Endothelial cell of umbilical vein (primary cell): ENCODE measurements at regions not wholly inside any gene's neighbourhood (a gene's known extent, or its start where the extent isn't known, plus 50 kb on each side); places are given as distances from the start of the nearest gene placed in this dataset.
A peak's percentile ranks its signal among the peaks of the same experiment; 100 is the strongest.

ENCODE experiments used
- BruUV-seq: library from RNA; stranded (reverse); fragments of 400-500 nt; replicated peaks from 2 replicates; lab custom pipeline; 2021; lab: Mats Ljungman, UMichigan
- CTCF ChIA-PET: fragments of 300-600, 350-600 bp; sonication (Branson Sonifier 250); formaldehyde crosslinking; loops from one replicate; lab custom pipeline; 2021; ENCODE audit warnings: antibody characterized with exemption, inconsistent platforms; lab: Charles Lee
- POLR2A ChIA-PET: fragments of 300-600, 350-600 bp; sonication (Branson Sonifier 250); formaldehyde crosslinking; loops from one replicate; lab custom pipeline; 2021; ENCODE audit warnings: antibody characterized with exemption, inconsistent platforms; lab: Charles Lee
- DNase-seq: peaks from one replicate; pipeline ENCODE4 v3.0.0-alpha.2; 2011; ENCODE audit warnings: low read depth, low spot score
- FAIRE-seq: peaks from 2 replicates; lab custom pipeline; 2011; peaks lifted over from hg19 to GRCh38; lab: Jason Lieb, UNC
- H2AFZ ChIP-seq: 2 replicates; pipeline ENCODE4 v1.6.0; 2012; ENCODE audit warnings: low read depth, low read length, control low read depth, inconsistent platforms
- H3K27ac ChIP-seq: 2 replicates; pipeline ENCODE4 v1.5.1; 2011; ENCODE audit warnings: low read depth, mild to moderate bottlenecking, control low read depth, low read length, moderate library complexity; ENCODE audit not compliant: insufficient read depth
- H3K27me3 ChIP-seq, 2 experiments: 2 replicates each; pipeline versions ENCODE4 v1.6.0 to v1.6.1; 2011; ENCODE audit warnings: low read length in 2 of 2, mixed read lengths in 1 of 2; ENCODE audit not compliant: control insufficient read depth in 2 of 2, insufficient read depth in 2 of 2
- H3K36me3 ChIP-seq, 2 experiments: 2 replicates in 1 of 2; 3 replicates in 1 of 2; pipeline ENCODE4 v1.5.1; 2011; ENCODE audit warnings: low read length in 2 of 2, mild to moderate bottlenecking in 1 of 2, moderate library complexity in 1 of 2; ENCODE audit not compliant: control insufficient read depth in 2 of 2, insufficient read depth in 2 of 2; ENCODE audit errors: extremely low read depth in 1 of 2
- H3K4me1 ChIP-seq: 3 replicates; pipeline ENCODE4 v1.5.1; 2011; ENCODE audit warnings: mild to moderate bottlenecking, low read length; ENCODE audit not compliant: control insufficient read depth, insufficient read depth; ENCODE audit errors: extremely low read depth
- H3K4me2 ChIP-seq: 2 replicates; pipeline ENCODE4 v1.6.1; 2011; ENCODE audit warnings: low read length, control low read depth, mixed read lengths; ENCODE audit not compliant: insufficient read depth
- H3K4me3 ChIP-seq, 3 experiments: fragments of 200-600 bp in 1 of 3; sonication (generic), shearing (Covaris generic) in 1 of 3; replicated peaks in 1 of 3; 2 replicates each; pipeline ENCODE4 v1.5.1; 2011 to 2016; ENCODE audit warnings: control low read depth in 3 of 3, low read length in 3 of 3, mild to moderate bottlenecking in 2 of 3, inconsistent platforms in 1 of 3, low read depth in 1 of 3, moderate library complexity in 1 of 3; ENCODE audit not compliant: insufficient read depth in 1 of 3
- H3K79me2 ChIP-seq: 2 replicates; pipeline ENCODE4 v1.6.0; 2012; ENCODE audit warnings: low read length, inconsistent platforms; ENCODE audit not compliant: control insufficient read depth, insufficient read depth
- H3K9ac ChIP-seq: replicated peaks from 2 replicates; pipeline ENCODE3; 2011; ENCODE audit warnings: low read length, control low read depth; ENCODE audit not compliant: insufficient read depth; ENCODE audit errors: extremely low read depth
- H3K9me1 ChIP-seq: replicated peaks from 3 replicates; pipeline ENCODE4 v1.6.0; 2011; ENCODE audit warnings: mild to moderate bottlenecking, low read length; ENCODE audit not compliant: control insufficient read depth, insufficient read depth; ENCODE audit errors: extremely low read depth
- H3K9me3 ChIP-seq: replicated peaks from 2 replicates; pipeline ENCODE4 v1.5.1; 2012; ENCODE audit warnings: low read length, inconsistent platforms; ENCODE audit not compliant: control insufficient read depth, insufficient read depth
- H4K20me1 ChIP-seq: replicated peaks from 2 replicates; pipeline ENCODE3; 2011; ENCODE audit warnings: mild to moderate bottlenecking, low read length; ENCODE audit not compliant: control insufficient read depth, insufficient read depth; ENCODE audit errors: extremely low read depth
- CTCF ChIP-seq, 2 donors: IDR thresholded peaks; 1 replicate in 1 of 2; 2 replicates in 1 of 2; pipeline ENCODE4 v1.5.1; 2011; ENCODE audit warnings: low read length in 2 of 2, mild to moderate bottlenecking in 2 of 2, moderate library complexity in 2 of 2, control low read depth in 1 of 2, inconsistent platforms in 1 of 2, low read depth in 1 of 2; ENCODE audit not compliant: insufficient read depth in 1 of 2; ENCODE audit errors: extremely low read depth in 1 of 2
- EZH2 ChIP-seq: IDR thresholded peaks from 2 replicates; pipeline ENCODE4 v1.6.1; 2012; ENCODE audit warnings: borderline replicate concordance, low read depth, mild to moderate bottlenecking, moderate library complexity, low read length, inconsistent platforms; ENCODE audit not compliant: severe bottlenecking
- FOS ChIP-seq: IDR thresholded peaks from 2 replicates; pipeline ENCODE4 v1.6.1; 2011; ENCODE audit warnings: mild to moderate bottlenecking, low read length, moderate library complexity, borderline replicate concordance; ENCODE audit not compliant: insufficient read depth
- GATA2 ChIP-seq: IDR thresholded peaks from 2 replicates; pipeline ENCODE4 v1.7.0; 2011; ENCODE audit warnings: low read depth, mild to moderate bottlenecking, moderate library complexity, mixed read lengths, low read length; ENCODE audit not compliant: insufficient read length, insufficient read depth
- JUN ChIP-seq: IDR thresholded peaks from 2 replicates; pipeline ENCODE4 v1.6.1; 2011; ENCODE audit warnings: borderline replicate concordance, low read depth; ENCODE audit not compliant: insufficient read length, insufficient read depth
- MAX ChIP-seq: IDR thresholded peaks from 2 replicates; pipeline ENCODE4 v1.6.1; 2011; ENCODE audit not compliant: insufficient read depth, insufficient read length
- MYC ChIP-seq: IDR thresholded peaks from one replicate; pipeline ENCODE4 v1.6.1; 2011; ENCODE audit warnings: mild to moderate bottlenecking, low read depth, low read length
- POLR2A ChIP-seq: IDR thresholded peaks from 2 replicates; pipeline ENCODE4 v1.6.1; 2012; ENCODE audit warnings: low read depth, mild to moderate bottlenecking, control low read depth, low read length
- POLR2AphosphoS5 ChIP-seq: IDR thresholded peaks from 2 replicates; pipeline ENCODE4 v1.6.1; 2012; ENCODE audit warnings: low read depth, mild to moderate bottlenecking, control low read depth, low read length, moderate library complexity; ENCODE audit not compliant: insufficient read depth
- dilution Hi-C: fragments of 300-500 bp; cut with MboI; formaldehyde crosslinking; loops from one replicate; pipeline ENCODE4 v1.15.0; 2019; ENCODE audit warnings: low sequenced_read_pairs; ENCODE audit not compliant: extremely low pct_ligation_motif_present
- intact Hi-C: fragments of 100-400 bp; cut with micrococcal nuclease; formaldehyde crosslinking; loops from one replicate; pipeline ENCODE4 v1.10.0; 2022

- DNase-seq = peak; percentile 85
- Histone ChIP-seq H3K27ac (peak overlapping the region; percentile 20), H3K27me3 (peaks cover 0 to 9% of the 10 kb centered on the region in 2 experiments), H3K79me2 (no peaks in the 10 kb centered on the region), H4K20me1 (no peaks in the 10 kb centered on the region), H3K36me3 (no peaks in the 10 kb centered on the region), H3K4me3 (peak overlapping the region in 1 of 3 experiments; percentile 4), H2AFZ (peak overlapping the region; percentile 93), H3K4me2 (peak overlapping the region; percentile 65), H3K4me1 (peaks cover 23% of the 10 kb centered on the region), H3K9me1 (no peaks in the 10 kb centered on the region), H3K9ac (peak overlapping the region; percentile 36), H3K9me3 (no peaks in the 10 kb centered on the region)
- intact Hi-C loops (loop anchor here (1.0 to 5.0 kb wide), 10 partner anchors 24 to 626 kb away; partner anchors contain the start of genes IER5, STX6 and XPR1), dilution Hi-C loops (no loop called here)
- peak; percentile 90 for FAIRE-seq
- TF ChIP-seq POLR2A = no peak
- no peak for TF ChIP-seq EZH2
- TF ChIP-seq FOS = no peak
- TF ChIP-seq GATA2 = no peak
- TF ChIP-seq MYC = no peak
- TF ChIP-seq MAX = no peak
- TF ChIP-seq POLR2AphosphoS5 = peak; percentile 28
- no peak for TF ChIP-seq JUN
- TF ChIP-seq CTCF (IDR thresholded peaks at IDR 0.05; ENCODE audit: extremely low read depth in 1 of 2, insufficient read depth in 1 of 2, low read depth in 1 of 2, low read length in 2 of 2) = peak; percentile 94 to 96
- CTCF ChIA-PET = interaction anchor here (0.6 to 9.6 kb wide), 44 partner anchors 11 to 627 kb away, joined by 3 to 319 read pairs (median 5); partner anchors contain the start of genes IER5, KIAA1614, MR1 and STX6
- no TSS peak for BruUV-seq
- POLR2A ChIA-PET = interaction anchor here (1.2 to 5.9 kb wide), 3 partner anchors 41 to 59 kb away, joined by 3 to 53 read pairs (median 3); partner anchors contain the start of gene IER5
Observed at GRCh38 chr1:181142096-181142958, 53.8 kb downstream of the IER5 start.
